ENCODE measurements at regions not wholly inside any gene's neighbourhood (a gene's known extent, or its start where the extent isn't known, plus 50 kb on each side); places are given as distances from the start of the nearest gene placed in this dataset.

GRCh38 chr1:112165375-112165774, 175.9 kb upstream of the KCND3 start:
- no peak for TF ChIP-seq CTCF (IDR thresholded peaks at IDR 0.05; ENCODE audit: low read depth, low read length)
- no peak overlapping the region for H3K4me3 ChIP-seq (ENCODE audit: low read depth, low read length)

GRCh38 chr1:112169517-112169916, 180.0 kb upstream of the KCND3 start:
- no peak for TF ChIP-seq CTCF (IDR thresholded peaks at IDR 0.05; ENCODE audit: low read depth, low read length)
- no peak overlapping the region for H3K4me3 ChIP-seq (ENCODE audit: low read depth, low read length)

GRCh38 chr1:112172294-112172882, 182.9 kb upstream of the KCND3 start:
- H3K4me3 ChIP-seq (ENCODE audit: low read depth, low read length), result no peak overlapping the region
- no peak for TF ChIP-seq CTCF (IDR thresholded peaks at IDR 0.05; ENCODE audit: low read depth, low read length)

GRCh38 chr1:112177314-112177713, 187.8 kb upstream of the KCND3 start:
- TF ChIP-seq CTCF (IDR thresholded peaks at IDR 0.05; ENCODE audit: low read depth, low read length), result no peak

GRCh38 chr1:112188611-112189010, 199.1 kb upstream of the KCND3 start:
- no peak overlapping the region for H3K4me3 ChIP-seq (ENCODE audit: low read depth, low read length)
- TF ChIP-seq CTCF (IDR thresholded peaks at IDR 0.05; ENCODE audit: low read depth, low read length), result no peak

More at GRCh38 chr1:112177314-112177713, 187.8 kb upstream of the KCND3 start:
- H3K4me3 ChIP-seq (ENCODE audit: low read depth, low read length), result no peak overlapping the region

- no peak overlapping the region for H3K4me3 ChIP-seq (ENCODE audit: low read depth, low read length)
- no peak for TF ChIP-seq CTCF (IDR thresholded peaks at IDR 0.05; ENCODE audit: low read depth, low read length)
Observed at GRCh38 chr1:112196008-112196588, 199.9 kb upstream of the CTTNBP2NL start.

GRCh38 chr1:112196731-112197130, 199.3 kb upstream of the CTTNBP2NL start:
- no peak for TF ChIP-seq CTCF (IDR thresholded peaks at IDR 0.05; ENCODE audit: low read depth, low read length)
- H3K4me3 ChIP-seq (ENCODE audit: low read depth, low read length), result no peak overlapping the region
